DMS153 treated with DMSO at 0.1 percent for 48 hours (cell line): ENCODE measurements at regions not wholly inside any gene's neighbourhood (a gene's known extent, or its start where the extent isn't known, plus 50 kb on each side); places are given as distances from the start of the nearest gene placed in this dataset.
A peak's percentile ranks its signal among the peaks of the same experiment; 100 is the strongest.

ENCODE experiments used
- DNase-seq: peaks from one replicate; lab custom pipeline; 2025; ENCODE audit not compliant: unreplicated experiment; lab: John Stamatoyannopoulos, UW

GRCh38 chr6:132972254-132972653 is 157.9 kb downstream of the RPS12 start:
- no peak for DNase-seq

GRCh38 chr6:132972971-132973370 is 158.6 kb downstream of the RPS12 start:
- no peak for DNase-seq

- DNase-seq: peak; percentile 24
Observed at GRCh38 chr6:132973514-132973993, 159.2 kb downstream of the RPS12 start.

- no peak for DNase-seq
Observed at GRCh38 chr6:132974122-132974521, 159.8 kb downstream of the RPS12 start.

GRCh38 chr6:132977413-132977812 is 163.0 kb downstream of the RPS12 start:
- no peak for DNase-seq

- DNase-seq: no peak
Observed at GRCh38 chr6:132978685-132979084, 164.3 kb downstream of the RPS12 start.

- no peak for DNase-seq
Observed at GRCh38 chr6:132993738-132994137, 179.4 kb downstream of the RPS12 start.

GRCh38 chr6:132995009-132995408 is 180.6 kb downstream of the RPS12 start:
- DNase-seq: no peak

- DNase-seq: no peak
Observed at GRCh38 chr6:132995432-132995831, 181.1 kb downstream of the RPS12 start.

- DNase-seq: no peak
Observed at GRCh38 chr6:132998418-132998817, 184.0 kb downstream of the RPS12 start.

GRCh38 chr6:133001040-133001565 is 186.7 kb downstream of the RPS12 start:
- DNase-seq: no peak

GRCh38 chr6:133004304-133004884 is 190.0 kb downstream of the RPS12 start:
- DNase-seq: no peak

GRCh38 chr6:133012774-133013173 is 198.4 kb downstream of the RPS12 start:
- no peak for DNase-seq

GRCh38 chr6:133016631-133017030 is 202.3 kb downstream of the RPS12 start:
- no peak for DNase-seq

- no peak for DNase-seq
Observed at GRCh38 chr6:133017581-133017980, 203.2 kb downstream of the RPS12 start.

- peak; percentile 15 for DNase-seq
Observed at GRCh38 chr6:133026705-133027104, 212.3 kb downstream of the RPS12 start.

- no peak for DNase-seq
Observed at GRCh38 chr6:133033263-133033662, 207.9 kb upstream of the EYA4 start.

- no peak for DNase-seq
Observed at GRCh38 chr6:133034509-133035206, 206.5 kb upstream of the EYA4 start.

GRCh38 chr6:133040094-133040802 is 200.9 kb upstream of the EYA4 start:
- peak; percentile 19 for DNase-seq

- DNase-seq: no peak
Observed at GRCh38 chr6:133040803-133041419, 200.2 kb upstream of the EYA4 start.

- no peak for DNase-seq
Observed at GRCh38 chr6:133042550-133043120, 198.5 kb upstream of the EYA4 start.
